Gastroesophageal sphincter (tissue), 3 donors: ENCODE measurements at regions not wholly inside any gene's neighbourhood (a gene's known extent, or its start where the extent isn't known, plus 50 kb on each side); places are given as distances from the start of the nearest gene placed in this dataset.

Source experiments
- CTCF ChIP-seq, 4 experiments: fragments of 200-600 bp in 2 of 4; fragments of 450-650 bp in 2 of 4; sonication (generic) in 1 of 4; IDR thresholded peaks; one replicate each; pipeline ENCODE4 v1.5.1; 2017 to 2019; ENCODE audit warnings: antibody characterized with exemption in 4 of 4, mild to moderate bottlenecking in 2 of 4, moderate library complexity in 2 of 4
- EP300 ChIP-seq: sonication (generic); formaldehyde crosslinking; IDR thresholded peaks from one replicate; pipeline ENCODE4 v1.6.1; 2017; ENCODE audit warnings: antibody characterized with exemption, mild to moderate bottlenecking
- POLR2A ChIP-seq, 2 donors: fragments of 450-650 bp; IDR thresholded peaks; one replicate each; pipeline ENCODE4 v1.6.1; 2017; ENCODE audit warnings: antibody characterized with exemption in 2 of 2, mild to moderate bottlenecking in 2 of 2, moderate library complexity in 1 of 2
- POLR2AphosphoS5 ChIP-seq: sonication (generic); formaldehyde crosslinking; IDR thresholded peaks from one replicate; pipeline ENCODE4 v1.6.1; 2017; ENCODE audit warnings: antibody characterized with exemption

- TF ChIP-seq POLR2A (IDR thresholded peaks at IDR 0.05): no peak
- no peak for TF ChIP-seq CTCF (IDR thresholded peaks at IDR 0.05)
- no peak for TF ChIP-seq POLR2AphosphoS5
- TF ChIP-seq EP300: no peak
Observed at GRCh38 chr16:77077256-77077922, 113.6 kb upstream of the MON1B start.
